ENCODE measurements at regions not wholly inside any gene's neighbourhood (a gene's known extent, or its start where the extent isn't known, plus 50 kb on each side); places are given as distances from the start of the nearest gene placed in this dataset.

DNA sequence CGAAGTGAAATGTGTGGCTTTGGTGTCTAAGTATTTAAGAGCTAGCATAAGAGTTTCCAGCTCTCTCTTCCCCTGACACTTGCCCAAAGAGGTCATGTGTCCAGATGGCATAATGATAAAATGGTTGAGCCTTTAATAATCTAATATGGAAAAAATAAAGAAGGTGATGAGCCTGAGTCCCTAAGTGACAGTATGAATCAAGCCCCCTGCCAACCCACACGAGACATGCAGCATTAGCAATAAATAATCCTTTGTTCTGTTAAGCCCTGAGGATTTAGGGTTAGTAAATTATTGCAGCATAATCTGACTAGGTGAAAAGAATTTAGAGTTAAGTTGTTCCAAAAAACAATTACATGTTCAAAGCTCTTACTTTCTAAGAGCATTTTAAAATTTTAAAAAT is 217.2 kb upstream of the CCDC150 start:
- Histone ChIP-seq H3K4me1 (ENCODE audit: control insufficient read depth, extremely low read depth, insufficient read depth, low read length) (no peaks in the 10 kb centered on the region), H4K20me1 (ENCODE audit: control insufficient read depth, extremely low read depth, insufficient read depth, low read length) (no peaks in the 10 kb centered on the region), H3K4me3 (replicated peaks in 1 of 4; ENCODE audit: control extremely low read depth in 1 of 4, insufficient read depth in 1 of 4, low read depth in 3 of 4, low read length in 4 of 4) (no peak overlapping the region), H3K27ac (ENCODE audit: insufficient read depth, low read length) (no peak overlapping the region), H3K4me2 (ENCODE audit: extremely low read depth, insufficient read depth, low read length) (no peak overlapping the region), H3K9ac (ENCODE audit: insufficient read depth, low read length) (no peak overlapping the region), H3K36me3 (ENCODE audit: control insufficient read depth, insufficient read depth, low read length) (no peaks in the 10 kb centered on the region), H2AFZ (ENCODE audit: low read length) (no peak overlapping the region), H3K79me2 (ENCODE audit: control insufficient read depth, insufficient read depth, low read length) (no peaks in the 10 kb centered on the region), H3K27me3 (ENCODE audit: control insufficient read depth, insufficient read depth, low read length) (no peaks in the 10 kb centered on the region), H3K9me3 (ENCODE audit: control insufficient read depth, insufficient read depth, low read depth, low read length) (no peaks in the 10 kb centered on the region)
- TF ChIP-seq EZH2 (IDR thresholded peaks at IDR 0.05; ENCODE audit: low read length, missing control alignments), result no peak
- TF ChIP-seq, protein P1, sequence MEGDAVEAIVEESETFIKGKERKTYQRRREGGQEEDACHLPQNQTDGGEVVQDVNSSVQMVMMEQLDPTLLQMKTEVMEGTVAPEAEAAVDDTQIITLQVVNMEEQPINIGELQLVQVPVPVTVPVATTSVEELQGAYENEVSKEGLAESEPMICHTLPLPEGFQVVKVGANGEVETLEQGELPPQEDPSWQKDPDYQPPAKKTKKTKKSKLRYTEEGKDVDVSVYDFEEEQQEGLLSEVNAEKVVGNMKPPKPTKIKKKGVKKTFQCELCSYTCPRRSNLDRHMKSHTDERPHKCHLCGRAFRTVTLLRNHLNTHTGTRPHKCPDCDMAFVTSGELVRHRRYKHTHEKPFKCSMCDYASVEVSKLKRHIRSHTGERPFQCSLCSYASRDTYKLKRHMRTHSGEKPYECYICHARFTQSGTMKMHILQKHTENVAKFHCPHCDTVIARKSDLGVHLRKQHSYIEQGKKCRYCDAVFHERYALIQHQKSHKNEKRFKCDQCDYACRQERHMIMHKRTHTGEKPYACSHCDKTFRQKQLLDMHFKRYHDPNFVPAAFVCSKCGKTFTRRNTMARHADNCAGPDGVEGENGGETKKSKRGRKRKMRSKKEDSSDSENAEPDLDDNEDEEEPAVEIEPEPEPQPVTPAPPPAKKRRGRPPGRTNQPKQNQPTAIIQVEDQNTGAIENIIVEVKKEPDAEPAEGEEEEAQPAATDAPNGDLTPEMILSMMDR (conservative IDR thresholded peaks at IDR 0.05 in 1 of 2, IDR thresholded peaks at IDR 0.05 in 1 of 2; ENCODE audit: low read depth in 1 of 2, low read length in 2 of 2), result no peak
- DNase-seq (ENCODE audit: low read depth in 2 of 2), result no peak

DNA sequence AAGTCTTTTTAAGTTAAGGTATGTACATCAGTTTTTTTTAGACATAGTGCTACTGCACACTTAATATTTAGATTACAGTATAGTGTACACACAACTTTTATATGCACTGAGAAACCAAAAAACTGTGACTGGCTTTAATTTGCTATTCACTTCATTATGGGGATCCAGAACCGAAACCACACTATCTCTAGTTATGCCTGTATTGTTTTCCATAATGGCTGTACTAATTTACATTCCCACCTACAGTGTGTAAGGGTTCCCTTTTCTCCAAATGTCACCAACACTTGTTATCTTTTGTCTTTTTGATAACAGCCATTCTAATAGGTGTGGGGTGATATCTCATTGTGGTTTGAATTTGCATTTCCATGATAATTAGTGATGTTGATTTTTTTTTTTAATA is 213.4 kb upstream of the CCDC150 start:
- TF ChIP-seq EZH2 (IDR thresholded peaks at IDR 0.05; ENCODE audit: low read length, missing control alignments), result no peak
- TF ChIP-seq, protein P1 (conservative IDR thresholded peaks at IDR 0.05 in 1 of 2, IDR thresholded peaks at IDR 0.05 in 1 of 2; ENCODE audit: low read depth in 1 of 2, low read length in 2 of 2), result no peak
- no peaks in the 10 kb centered on the region for H4K20me1 ChIP-seq (ENCODE audit: control insufficient read depth, extremely low read depth, insufficient read depth, low read length)

DNA sequence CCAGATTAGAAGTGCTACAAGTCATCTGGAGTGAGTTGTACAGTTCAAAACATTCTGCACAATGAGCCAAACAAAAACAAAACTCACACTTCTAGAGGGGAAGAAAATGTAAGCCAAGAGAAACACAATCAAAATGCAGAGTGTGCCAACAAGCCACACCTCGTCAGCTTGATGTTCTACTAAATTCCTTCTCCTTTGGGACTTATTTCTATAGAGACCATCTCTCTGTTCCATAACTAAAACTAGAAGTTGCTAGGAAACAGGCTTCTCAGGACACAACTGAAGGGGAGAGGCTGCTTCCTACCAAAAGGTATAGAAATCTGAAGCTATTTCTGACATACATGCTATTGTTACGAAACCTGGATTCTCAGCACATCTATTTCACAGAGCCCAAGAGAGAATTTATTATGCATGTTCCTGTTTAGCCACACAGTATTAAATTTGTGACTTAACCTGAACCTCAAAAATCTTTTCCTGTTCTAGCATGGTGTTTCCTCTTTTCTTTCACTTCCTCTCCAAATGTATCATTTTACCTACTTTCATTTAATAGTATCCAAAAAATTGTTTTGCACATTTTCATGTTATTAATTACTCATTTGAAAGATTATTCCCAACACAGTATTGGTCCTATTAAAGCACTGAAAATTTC is 211.4 kb upstream of the CCDC150 start:
- Histone ChIP-seq H3K27me3 (ENCODE audit: control insufficient read depth, insufficient read depth, low read length) (no peaks in the 10 kb centered on the region), H2AFZ (ENCODE audit: low read length) (no peak overlapping the region), H3K4me2 (ENCODE audit: extremely low read depth, insufficient read depth, low read length) (no peak overlapping the region), H3K36me3 (ENCODE audit: control insufficient read depth, insufficient read depth, low read length) (no peaks in the 10 kb centered on the region), H3K4me1 (ENCODE audit: control insufficient read depth, extremely low read depth, insufficient read depth, low read length) (no peaks in the 10 kb centered on the region), H4K20me1 (ENCODE audit: control insufficient read depth, extremely low read depth, insufficient read depth, low read length) (no peaks in the 10 kb centered on the region), H3K9me3 (ENCODE audit: control insufficient read depth, insufficient read depth, low read depth, low read length) (no peaks in the 10 kb centered on the region), H3K9ac (ENCODE audit: insufficient read depth, low read length) (no peak overlapping the region), H3K4me3 (replicated peaks in 1 of 4; ENCODE audit: control extremely low read depth in 1 of 4, insufficient read depth in 1 of 4, low read depth in 3 of 4, low read length in 4 of 4) (no peak overlapping the region), H3K79me2 (ENCODE audit: control insufficient read depth, insufficient read depth, low read length) (no peaks in the 10 kb centered on the region), H3K27ac (ENCODE audit: insufficient read depth, low read length) (no peak overlapping the region)
- DNase-seq (ENCODE audit: low read depth in 2 of 2), result no peak
- TF ChIP-seq, protein P1 (conservative IDR thresholded peaks at IDR 0.05 in 1 of 2, IDR thresholded peaks at IDR 0.05 in 1 of 2; ENCODE audit: low read depth in 1 of 2, low read length in 2 of 2), result no peak
- no peak for TF ChIP-seq EZH2 (IDR thresholded peaks at IDR 0.05; ENCODE audit: low read length, missing control alignments)

More for the DNA sequence above, 213.4 kb upstream of the CCDC150 start:
- H3K27ac ChIP-seq (ENCODE audit: insufficient read depth, low read length), result no peak overlapping the region
- no peaks in the 10 kb centered on the region for H3K36me3 ChIP-seq (ENCODE audit: control insufficient read depth, insufficient read depth, low read length)
- H3K27me3 ChIP-seq (ENCODE audit: control insufficient read depth, insufficient read depth, low read length), result no peaks in the 10 kb centered on the region
- no peak for DNase-seq (ENCODE audit: low read depth in 2 of 2)
- H3K4me1 ChIP-seq (ENCODE audit: control insufficient read depth, extremely low read depth, insufficient read depth, low read length), result no peaks in the 10 kb centered on the region
- no peak overlapping the region for H3K9ac ChIP-seq (ENCODE audit: insufficient read depth, low read length)
- no peaks in the 10 kb centered on the region for H3K79me2 ChIP-seq (ENCODE audit: control insufficient read depth, insufficient read depth, low read length)
- H3K9me3 ChIP-seq (ENCODE audit: control insufficient read depth, insufficient read depth, low read depth, low read length), result no peaks in the 10 kb centered on the region
- H3K4me2 ChIP-seq (ENCODE audit: extremely low read depth, insufficient read depth, low read length), result no peak overlapping the region
- no peak overlapping the region for H3K4me3 ChIP-seq (replicated peaks in 1 of 4; ENCODE audit: control extremely low read depth in 1 of 4, insufficient read depth in 1 of 4, low read depth in 3 of 4, low read length in 4 of 4)
- no peak overlapping the region for H2AFZ ChIP-seq (ENCODE audit: low read length)
